HEK293T (cell line): ENCODE measurements at regions not wholly inside any gene's neighbourhood (a gene's known extent, or its start where the extent isn't known, plus 50 kb on each side); places are given as distances from the start of the nearest gene placed in this dataset.

Experiments
- BHLHE40 ChIP-seq: fragments of 450-650 bp; IDR thresholded peaks from 2 replicates; pipeline ENCODE4 v1.6.1; 2016; ENCODE audit warnings: mild to moderate bottlenecking, moderate library complexity, borderline replicate concordance
- FOXM1 ChIP-seq: fragments of 450-650 bp; IDR thresholded peaks from 2 replicates; pipeline ENCODE4 v1.6.1; 2017; ENCODE audit warnings: mild to moderate bottlenecking, borderline replicate concordance
- HDGF ChIP-seq: fragments of 450-650 bp; IDR thresholded peaks from 2 replicates; pipeline ENCODE4 v1.6.1; 2017; ENCODE audit warnings: antibody characterized with exemption, borderline replicate concordance
- LEF1 ChIP-seq: fragments of 450-650 bp; IDR thresholded peaks from 2 replicates; pipeline ENCODE4 v1.6.1; 2017; ENCODE audit warnings: mild to moderate bottlenecking, borderline replicate concordance
- NFRKB ChIP-seq: fragments of 450-650 bp; IDR thresholded peaks from 2 replicates; pipeline ENCODE4 v1.6.1; 2016; ENCODE audit warnings: mild to moderate bottlenecking, moderate library complexity
- SP1 ChIP-seq: fragments of 450-650 bp; IDR thresholded peaks from 2 replicates; pipeline ENCODE4 v1.6.1; 2017
- SUZ12 ChIP-seq: fragments of 450-650 bp; IDR thresholded peaks from 2 replicates; pipeline ENCODE4 v1.6.1; 2016; ENCODE audit warnings: mild to moderate bottlenecking
- ZNF384 ChIP-seq: fragments of 450-650 bp; IDR thresholded peaks from 2 replicates; pipeline ENCODE4 v1.6.1; 2016

GRCh38 chr5:143955141-143955540, 143.2 kb downstream of the HMHB1 start:
- TF ChIP-seq FOXM1, result no peak
- TF ChIP-seq SP1, result no peak
- TF ChIP-seq LEF1, result no peak
- no peak for TF ChIP-seq SUZ12
- no peak for TF ChIP-seq BHLHE40
- no peak for TF ChIP-seq NFRKB
- TF ChIP-seq HDGF, result no peak
- no peak for TF ChIP-seq ZNF384
